Epithelial cell of proximal tubule (primary cell): ENCODE measurements at regions not wholly inside any gene's neighbourhood (a gene's known extent, or its start where the extent isn't known, plus 50 kb on each side); places are given as distances from the start of the nearest gene placed in this dataset.

Source experiments
- DNase-seq: peaks from one replicate; pipeline ENCODE4 v3.0.0-alpha.2; 2011; ENCODE audit warnings: low read depth
- H3K4me3 ChIP-seq: 2 replicates; pipeline ENCODE4 v1.5.1; 2011; ENCODE audit warnings: low read depth, mild to moderate bottlenecking, low read length
- TF ChIP-seq, protein P1 (sequence below): conservative IDR thresholded peaks from 2 replicates; pipeline ENCODE4 v1.5.1; 2012; ENCODE audit warnings: low read depth, mild to moderate bottlenecking, low read length

DNA sequence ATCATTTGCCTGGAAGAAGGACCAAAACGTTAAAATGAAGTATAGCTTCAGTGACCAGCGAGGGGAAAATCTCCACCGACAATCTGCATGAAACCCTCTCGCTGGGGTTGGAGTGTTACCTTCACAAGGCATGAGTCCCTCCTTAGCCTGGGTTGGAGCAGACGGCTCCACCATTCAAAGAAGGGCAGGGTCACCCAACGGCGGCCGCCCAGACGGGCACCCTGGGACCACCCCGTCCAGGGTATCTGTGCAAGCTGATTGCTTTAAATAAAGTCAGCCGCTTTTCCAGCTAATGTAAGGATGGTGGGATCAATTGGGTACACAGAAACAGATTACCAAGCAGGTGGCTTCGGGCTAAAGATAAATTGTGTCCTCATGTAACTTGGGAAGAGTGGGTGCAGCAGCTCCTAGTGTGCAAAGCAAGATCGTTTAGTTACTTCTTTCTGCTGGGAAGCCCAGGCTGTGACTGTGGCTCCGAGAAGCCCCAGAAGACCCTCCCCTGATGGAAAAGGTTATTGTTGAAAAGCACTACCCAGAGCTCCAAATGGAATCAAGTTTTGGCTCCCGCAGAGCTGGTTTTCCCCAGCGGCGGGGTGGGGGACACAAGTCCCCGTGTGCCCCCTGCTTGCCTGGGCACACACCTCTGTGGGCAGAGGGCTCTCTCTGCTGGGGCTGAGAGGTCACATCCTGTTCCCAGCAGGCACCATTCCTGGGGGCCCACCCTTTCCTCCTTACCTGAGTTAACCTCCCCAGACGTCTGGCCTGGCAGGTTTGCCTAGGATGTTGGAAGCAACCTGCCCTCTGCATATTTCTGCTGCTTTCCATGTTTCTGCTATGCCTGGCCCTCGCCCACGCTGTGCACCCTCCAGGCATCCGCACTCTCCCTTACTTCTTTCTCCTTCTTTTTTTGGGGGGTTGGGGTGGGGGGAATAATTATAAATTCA is 318.6 kb upstream of the DIO3 start:
- H3K4me3 ChIP-seq = no peak overlapping the region
- TF ChIP-seq, protein P1, sequence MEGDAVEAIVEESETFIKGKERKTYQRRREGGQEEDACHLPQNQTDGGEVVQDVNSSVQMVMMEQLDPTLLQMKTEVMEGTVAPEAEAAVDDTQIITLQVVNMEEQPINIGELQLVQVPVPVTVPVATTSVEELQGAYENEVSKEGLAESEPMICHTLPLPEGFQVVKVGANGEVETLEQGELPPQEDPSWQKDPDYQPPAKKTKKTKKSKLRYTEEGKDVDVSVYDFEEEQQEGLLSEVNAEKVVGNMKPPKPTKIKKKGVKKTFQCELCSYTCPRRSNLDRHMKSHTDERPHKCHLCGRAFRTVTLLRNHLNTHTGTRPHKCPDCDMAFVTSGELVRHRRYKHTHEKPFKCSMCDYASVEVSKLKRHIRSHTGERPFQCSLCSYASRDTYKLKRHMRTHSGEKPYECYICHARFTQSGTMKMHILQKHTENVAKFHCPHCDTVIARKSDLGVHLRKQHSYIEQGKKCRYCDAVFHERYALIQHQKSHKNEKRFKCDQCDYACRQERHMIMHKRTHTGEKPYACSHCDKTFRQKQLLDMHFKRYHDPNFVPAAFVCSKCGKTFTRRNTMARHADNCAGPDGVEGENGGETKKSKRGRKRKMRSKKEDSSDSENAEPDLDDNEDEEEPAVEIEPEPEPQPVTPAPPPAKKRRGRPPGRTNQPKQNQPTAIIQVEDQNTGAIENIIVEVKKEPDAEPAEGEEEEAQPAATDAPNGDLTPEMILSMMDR = no peak
- no peak for DNase-seq

DNA sequence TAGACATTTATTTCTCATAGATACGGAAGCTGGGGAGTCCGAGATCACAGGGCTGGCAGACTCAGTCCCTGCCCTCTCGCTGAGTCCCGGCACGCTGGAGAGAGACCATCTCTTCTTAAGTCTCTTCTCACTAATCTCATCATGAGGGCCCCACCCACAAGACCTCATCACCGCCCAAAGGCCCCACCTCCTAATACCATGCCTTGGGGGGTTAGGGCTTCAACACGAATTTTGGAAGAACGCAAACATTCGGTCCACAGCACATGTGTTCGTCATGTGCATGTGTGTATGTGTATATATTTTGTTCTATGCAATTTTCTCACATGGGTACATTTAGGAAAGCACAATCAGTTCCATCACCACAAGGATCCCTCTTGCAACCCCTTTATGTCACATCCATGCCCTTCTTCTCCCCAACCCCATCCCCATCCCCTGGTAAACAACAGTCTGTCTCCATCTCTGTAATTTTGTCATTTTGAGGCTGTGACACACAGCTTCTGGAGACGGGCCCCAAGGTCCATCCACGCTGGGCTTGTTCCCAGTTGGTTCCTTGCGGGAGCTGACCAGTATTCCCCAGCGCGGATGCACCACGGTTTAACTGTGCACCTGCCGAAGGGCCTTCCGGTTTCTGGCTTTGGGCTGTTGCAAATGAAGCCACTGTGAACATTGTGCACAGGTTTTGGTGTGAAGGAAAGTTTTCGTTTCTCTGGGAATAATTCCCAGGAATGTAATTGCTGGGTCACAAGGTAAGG is 317.5 kb upstream of the DIO3 start:
- no peak overlapping the region for H3K4me3 ChIP-seq
- TF ChIP-seq, protein P1 = no peak
- no peak for DNase-seq

DNA sequence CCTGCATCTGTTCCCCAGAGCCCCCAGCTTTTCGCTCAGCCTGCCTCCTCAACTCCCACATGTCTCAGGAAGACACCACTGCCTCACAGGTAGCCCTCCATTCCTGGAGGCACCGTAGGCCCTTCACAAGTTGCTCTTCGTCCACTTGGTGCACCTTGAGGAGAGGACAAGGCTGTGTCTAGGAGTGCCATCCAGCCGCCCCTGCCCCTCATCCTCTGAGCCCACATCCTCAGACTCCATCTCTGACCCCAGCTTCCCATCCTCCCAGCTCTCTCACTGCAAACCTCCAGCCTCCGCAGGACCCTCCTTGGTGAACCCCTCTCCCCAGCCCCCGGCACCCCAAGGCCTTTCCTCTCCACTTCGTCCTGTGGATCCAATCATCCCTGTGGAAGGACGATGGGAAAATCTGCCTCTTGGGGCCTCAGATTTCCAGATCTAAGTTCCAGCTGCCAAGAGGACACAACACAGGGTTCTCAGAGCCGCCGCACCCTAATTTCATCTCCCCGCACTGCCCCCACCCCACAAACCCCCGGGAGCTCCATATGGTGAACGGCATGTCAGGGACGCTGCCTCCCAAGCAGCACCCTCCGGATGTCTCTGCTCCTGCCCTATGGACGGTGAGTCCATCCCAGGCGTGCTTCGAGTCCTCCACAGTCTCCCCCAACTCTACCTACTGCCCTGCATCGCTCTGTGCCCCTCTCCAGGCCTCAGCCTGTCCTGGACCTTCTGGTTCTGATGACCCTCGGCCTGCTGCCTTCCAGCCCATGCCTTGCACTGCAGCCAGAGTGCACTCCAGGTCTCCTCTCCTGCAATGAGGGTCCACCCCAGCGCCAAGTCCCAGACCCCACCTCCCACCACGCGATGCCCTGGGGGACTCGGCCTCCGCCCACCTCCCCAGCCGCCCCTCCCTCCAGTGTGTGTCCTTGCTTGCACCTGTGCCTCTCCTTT is 314.1 kb upstream of the DIO3 start:
- DNase-seq = no peak
- H3K4me3 ChIP-seq = no peak overlapping the region
- TF ChIP-seq, protein P1 = no peak

DNA sequence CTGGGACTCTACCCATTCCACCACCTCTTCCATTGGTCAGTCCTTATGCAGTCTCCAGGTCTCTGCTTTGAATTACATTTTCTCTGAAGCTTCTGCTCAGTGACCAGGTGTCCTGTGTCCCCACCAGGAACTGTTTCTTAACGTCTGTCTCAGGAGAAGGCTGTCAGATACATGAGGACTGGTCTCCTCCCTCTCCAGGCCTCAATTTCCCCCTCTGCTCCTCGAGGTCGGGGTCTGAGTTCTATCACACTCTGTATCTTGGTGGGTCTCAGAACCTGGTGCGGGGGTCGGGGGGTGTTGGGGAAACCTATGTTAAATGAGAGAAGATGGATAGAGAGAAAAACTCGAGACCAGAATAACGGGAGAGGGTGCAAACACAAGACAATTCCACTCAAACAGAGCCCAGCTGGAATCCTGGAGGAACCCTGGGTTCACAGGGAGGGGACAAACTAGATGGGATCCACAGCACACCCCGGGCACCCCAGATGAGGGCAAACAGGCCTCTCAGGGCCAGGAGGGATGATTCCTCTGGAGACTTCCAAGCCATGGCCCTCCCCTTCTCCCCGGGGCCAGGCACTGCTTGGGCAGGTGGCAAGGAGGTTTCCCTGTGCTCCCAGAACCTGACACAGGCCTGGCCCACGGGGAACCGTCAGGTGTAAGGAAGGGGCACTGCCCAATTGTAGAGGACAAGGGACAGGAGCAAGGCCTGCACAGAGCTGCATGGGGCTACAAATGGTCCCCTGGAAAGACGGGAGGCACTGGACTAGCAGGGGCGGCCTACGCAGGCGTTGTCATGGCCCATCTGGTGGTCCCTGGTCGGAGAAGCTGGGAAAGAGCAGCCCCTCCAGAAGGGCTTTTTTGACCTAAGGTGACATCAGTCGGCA is 313.2 kb upstream of the DIO3 start:
- H3K4me3 ChIP-seq = no peak overlapping the region
- DNase-seq = no peak
- TF ChIP-seq, protein P1 = no peak

DNA sequence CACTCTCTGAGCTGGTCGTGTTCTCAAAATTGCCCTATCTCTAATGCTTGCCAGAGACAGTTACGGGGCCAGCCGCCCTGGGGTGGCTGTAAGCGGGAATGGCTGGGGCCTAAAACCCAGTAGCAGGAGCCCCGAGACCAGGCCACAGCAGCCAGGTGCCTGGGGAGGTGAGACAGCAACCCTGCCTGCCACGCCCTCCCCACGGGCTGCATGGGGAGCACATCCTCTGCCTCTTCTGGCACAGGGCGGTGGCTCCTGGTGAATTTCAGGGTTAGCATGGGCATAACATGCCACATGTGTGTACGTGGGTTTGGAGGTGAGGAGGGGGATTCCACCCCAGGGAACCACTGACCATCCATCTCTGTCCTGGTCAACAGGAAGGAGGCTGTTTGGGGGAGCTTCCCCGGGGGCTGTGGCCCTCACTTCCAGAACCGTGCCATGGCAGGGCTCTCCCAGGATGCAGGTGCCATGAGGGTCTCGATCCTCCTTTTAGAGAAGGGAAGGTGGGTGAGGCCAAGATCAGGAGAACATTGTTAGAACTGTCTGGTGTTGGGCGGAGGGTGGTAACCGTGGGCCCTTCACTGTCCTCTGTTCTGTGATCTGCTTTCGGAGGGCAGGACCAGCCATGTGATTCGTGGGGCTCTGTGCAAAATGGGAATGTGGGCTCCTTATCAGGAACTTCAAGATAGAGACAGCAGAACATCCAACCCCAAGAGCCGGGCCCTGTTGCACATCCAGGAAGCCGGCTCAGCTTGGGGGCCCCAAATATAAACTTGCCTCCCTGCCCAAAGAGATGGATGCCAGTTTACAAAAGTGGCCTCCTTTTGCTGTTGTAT is 312.2 kb upstream of the DIO3 start:
- TF ChIP-seq, protein P1 = no peak
- H3K4me3 ChIP-seq = no peak overlapping the region
- no peak for DNase-seq
